ENCODE measurements at regions not wholly inside any gene's neighbourhood (a gene's known extent, or its start where the extent isn't known, plus 50 kb on each side); places are given as distances from the start of the nearest gene placed in this dataset.
A peak's percentile ranks its signal among the peaks of the same experiment; 100 is the strongest.

DNA sequence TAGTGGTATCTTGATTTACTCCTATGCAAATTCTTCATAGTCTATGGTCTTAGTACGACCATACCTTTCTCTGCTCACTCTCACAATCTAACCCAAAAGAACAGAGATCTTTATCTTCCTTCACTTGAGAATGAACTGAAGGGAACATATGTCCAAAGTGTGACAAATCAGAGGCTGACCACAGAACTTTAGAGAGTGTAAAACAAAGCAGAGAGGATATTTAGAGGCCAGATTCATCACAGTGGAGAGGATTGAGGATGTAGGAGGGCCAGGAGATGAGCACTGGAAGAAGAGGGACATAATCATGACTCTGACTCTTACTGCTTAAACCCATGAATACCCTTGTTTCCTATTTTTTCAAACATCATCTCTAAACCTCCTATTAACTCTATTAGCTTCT is 935.3 kb upstream of the PHF14 start:
- no peak for DNase-seq

DNA sequence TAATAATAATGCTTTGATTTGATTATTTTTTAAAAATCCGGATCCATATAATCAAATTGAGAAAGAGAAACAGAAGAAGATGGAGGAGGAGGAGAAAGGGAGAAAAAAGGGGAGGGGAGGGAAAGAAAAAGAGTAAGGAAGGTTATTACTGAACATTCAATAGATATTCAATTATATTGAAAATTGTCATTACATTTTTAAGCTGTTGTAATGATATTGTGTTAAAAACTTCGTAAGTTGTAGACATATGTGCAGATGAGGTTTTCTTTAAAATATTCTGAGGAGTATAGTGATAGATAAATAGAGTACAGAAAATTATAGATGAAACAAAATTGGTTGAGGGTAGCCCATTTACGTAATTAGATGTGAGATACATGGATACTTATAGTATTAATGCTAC is 933.0 kb upstream of the PHF14 start:
- DNase-seq = no peak

DNA sequence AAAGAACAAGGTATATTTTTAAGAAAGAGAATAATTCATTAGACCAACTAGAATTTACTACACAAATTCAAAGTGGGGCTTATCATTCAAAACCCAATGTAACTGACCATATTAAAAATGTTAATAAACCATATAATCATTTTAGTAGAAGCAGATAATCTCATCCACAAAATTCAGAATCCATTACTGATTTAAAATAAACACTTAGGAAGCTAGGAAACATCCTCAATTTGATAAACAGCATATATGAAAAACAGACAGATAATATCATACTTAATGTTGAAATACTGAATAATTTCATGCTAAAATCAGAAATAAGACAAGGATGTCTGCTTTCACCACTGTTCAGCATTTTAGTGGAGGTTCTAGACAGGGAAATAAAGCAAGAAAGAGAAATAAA is 902.8 kb upstream of the PHF14 start:
- DNase-seq = no peak

DNA sequence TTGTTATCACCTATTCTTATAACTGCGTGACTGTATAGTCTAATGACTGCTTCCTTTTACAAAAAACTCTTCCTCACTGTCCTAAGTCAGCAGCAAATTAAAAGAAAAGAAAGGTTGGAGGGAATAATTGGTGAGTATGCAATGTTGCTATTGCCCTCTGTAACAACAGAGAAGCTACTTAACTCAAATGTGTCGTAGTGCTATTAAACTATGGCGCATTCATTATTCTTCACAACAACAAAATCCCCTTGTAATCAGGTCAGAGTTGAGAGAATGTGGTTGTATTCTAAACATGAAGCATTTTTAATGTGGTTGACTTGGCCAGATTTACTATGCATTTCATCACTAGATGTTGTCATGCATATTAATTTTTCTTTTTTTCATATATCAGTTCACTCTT is 897.8 kb upstream of the PHF14 start:
- no peak for DNase-seq

DNA sequence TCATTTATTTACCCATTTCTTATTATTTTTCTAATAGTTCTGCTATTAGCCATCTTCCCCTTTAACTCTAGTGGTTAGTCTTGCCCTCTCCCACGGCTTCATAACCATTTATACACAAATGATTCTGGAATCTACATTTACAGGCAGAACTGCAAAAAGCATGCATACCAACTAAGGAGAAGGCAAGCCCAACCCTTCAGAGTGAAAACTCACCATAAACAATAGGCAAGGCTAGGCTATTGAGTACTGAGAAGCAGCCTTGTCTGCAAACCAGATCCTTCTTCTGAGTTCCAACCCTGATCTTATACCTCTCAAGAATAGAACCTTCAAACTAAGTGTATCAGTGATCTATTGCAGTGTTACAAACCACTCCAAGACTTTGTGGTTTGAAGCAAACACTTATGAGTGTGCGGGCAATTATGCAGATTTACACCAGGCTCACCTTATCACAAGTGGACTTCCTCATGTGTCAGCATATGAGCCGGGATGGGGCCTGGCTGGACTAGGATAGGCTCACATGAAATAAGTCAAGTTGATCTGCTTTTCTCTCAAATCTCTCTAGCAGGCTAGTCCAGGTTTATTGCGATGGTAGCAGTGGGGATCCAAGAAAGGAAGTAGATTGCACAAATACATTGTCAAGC is 896.9 kb upstream of the PHF14 start:
- no peak for DNase-seq

DNA sequence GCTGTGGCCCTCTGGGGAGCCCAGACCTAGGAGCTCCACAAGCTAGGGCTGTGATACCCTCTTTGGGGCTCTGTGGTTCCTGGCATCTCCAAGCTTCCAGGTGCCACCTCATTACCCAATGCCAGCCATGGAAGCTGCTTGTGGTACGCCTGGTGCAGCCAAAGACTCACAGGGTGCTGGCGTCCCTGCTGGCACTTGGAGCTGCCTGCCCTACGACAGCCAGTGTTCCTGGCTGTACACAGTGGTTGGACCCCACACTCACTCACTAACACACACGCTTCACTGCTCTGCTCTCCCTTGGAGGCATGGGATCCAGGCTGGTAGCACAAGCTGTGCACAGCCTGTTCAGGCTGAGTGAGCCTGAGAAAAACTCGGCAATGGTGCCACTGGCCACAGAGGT is 894.1 kb upstream of the PHF14 start:
- no peak for DNase-seq

DNA sequence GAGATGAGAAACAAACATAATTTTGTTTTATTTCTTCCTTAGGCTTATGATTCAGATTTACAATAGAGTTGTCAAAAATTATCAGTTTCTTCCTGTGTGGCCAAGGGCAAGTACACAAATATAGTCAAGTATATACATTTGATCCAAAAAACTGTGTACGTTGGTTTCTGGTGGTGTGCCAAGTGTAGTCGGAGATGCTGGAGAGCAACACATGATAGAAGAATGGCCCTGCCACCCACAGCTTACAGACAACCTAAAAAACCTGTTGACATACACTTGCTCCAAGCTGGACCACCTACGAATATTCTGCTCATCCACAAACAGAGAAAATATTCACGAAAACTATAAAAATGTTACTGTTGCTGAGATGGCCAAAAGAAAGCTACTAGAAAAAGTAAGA is 890.8 kb upstream of the PHF14 start:
- no peak for DNase-seq

DNA sequence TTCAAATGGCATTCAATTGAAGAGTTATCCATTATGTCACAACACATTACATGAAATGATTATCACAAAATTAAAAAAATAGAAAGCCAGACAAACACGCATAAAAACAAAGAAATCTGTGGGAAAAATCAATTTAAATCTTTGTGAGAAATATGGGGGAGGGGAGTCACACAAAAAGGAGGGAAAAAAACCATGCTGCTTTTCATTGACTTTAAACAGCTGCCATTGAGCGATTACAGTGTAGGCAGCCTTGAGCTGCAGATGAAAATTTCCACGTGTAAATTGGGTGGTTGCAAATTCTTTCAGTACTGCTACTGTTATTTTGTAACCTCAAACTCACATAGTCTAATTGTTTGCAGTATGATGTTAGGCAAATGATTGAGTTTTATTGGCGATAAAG is 889.9 kb upstream of the PHF14 start:
- DNase-seq = no peak

DNA sequence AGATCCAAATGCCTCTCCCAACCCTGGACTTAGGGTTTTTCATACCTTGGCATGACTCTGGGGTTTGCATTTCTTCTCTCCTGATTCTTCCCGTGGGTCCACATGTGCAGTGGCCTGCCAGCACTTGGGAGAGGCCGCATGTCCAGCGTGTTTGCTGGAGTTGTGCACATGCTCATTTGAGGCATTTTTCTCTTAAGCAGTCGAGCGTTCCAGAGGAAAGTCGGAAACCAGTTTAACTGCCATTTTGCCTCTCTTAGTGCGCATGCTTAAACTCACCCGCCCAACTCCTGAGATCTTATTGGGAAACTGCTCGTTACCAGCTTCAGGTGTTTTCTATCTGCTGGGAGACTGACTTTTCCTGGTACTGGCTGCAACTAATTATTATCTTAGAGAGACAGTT is 888.4 kb upstream of the PHF14 start:
- DNase-seq = no peak

DNA sequence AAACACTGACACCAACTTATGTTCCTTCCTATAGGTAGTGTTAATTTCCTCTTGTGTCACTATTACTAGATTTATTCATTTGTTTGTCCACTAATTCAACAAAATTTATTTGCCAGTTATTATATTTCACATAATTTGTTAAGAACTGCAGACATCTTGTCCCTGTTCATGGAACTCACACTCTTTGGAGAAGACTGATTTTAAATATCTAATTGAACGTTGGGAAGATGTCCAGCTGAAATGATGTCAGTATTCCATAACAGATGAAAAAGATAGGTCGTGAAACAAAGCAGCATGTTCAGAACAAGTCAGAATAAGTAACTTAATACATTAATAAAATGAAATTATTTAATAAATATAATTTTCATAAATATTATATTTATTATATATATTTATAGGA is 873.1 kb upstream of the PHF14 start:
- no peak for DNase-seq

DNA sequence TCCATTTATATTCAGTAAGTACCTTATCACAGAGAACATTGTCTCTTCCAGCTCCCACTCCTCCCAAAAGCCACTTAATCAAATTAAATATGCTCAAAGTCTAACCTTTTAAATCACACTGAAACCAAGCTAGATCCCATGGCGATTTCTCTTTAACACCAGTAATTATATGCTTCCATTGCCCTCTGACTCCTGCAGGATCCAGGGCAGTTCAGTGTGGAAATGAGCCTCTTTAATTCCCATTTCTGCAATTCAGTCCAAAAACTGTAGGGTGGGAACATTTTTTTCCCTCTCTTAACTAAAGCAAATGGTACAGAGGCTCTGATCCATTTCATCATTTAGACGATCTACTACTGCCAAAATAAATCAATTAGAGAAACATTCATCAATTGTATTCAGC is 872.3 kb upstream of the PHF14 start:
- no peak for DNase-seq

DNA sequence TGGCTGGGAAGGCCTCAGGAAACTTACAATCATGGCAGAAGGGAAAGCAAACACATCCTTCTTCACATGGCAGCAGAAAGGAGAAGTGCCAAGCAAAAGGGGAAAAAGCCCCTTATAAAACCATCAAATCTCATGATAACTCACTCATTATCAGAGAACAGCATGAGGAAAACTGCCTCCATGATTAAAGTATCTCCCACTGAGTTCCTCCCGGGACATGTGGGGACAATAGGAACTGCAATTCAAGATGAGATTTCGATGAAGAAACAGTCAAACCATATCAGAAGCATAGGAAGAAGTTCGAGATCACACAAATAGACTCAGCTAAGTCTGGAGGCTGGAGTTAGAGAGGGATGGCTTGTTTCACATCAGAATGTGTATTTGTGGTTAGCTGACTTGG is 869.4 kb upstream of the PHF14 start:
- no peak for DNase-seq

DNA sequence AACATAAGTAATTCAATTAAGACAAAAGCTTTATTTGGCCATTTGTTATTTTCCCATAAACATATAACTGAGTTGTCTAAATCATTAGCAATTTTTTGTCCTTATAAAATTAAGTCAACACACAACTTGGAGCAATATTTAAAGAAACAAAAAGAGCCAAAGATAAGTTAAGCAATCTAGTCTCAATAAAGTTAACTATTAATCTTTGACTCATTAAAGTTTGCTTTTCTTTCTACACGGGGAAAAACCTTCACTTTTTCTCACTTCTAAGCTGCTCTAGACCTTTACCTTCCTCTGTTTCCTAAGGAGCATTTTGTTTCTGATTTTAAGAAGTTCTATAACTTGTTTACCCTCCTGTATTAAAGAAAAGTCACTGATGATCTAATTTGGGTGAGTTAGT is 867.1 kb upstream of the PHF14 start:
- no peak for DNase-seq

DNA sequence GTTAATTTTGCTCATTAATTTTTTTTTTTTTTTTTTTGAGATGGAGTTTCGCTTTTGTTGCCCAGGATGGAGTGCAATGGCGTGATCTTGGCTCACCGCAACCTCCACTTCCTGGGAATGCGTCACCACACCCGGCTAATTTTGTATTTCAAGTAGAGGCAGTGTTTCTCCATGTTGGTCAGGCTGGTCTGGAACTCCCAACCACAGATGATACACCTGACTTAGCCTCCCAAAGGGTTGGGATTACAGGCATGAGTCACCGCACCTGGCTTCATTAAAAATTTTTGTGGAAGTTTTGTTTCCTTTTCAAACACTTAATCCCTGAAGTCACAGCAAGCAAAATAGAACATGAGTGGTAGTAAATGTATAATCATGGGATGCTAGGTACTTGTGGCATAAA is 857.2 kb upstream of the PHF14 start:
- DNase-seq = no peak

DNA sequence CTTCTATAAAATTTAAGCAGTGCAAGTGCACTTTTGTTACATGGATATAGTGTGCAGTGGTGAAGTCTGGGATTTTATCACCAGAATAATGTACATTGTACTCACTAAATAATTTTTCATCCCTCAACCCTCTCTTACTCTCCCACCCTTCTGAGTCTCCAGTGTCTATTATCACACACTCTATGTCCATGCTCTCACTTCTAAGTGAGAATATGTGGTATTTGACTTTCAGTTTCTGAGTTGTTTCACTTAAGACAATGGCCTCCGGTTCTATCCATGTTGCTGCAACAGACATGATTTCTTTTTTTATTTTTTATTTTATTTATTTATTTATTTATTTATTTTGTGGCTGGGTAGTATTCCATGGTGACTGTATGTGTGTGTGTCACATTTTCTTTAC is 855.9 kb upstream of the PHF14 start:
- no peak for DNase-seq

DNA sequence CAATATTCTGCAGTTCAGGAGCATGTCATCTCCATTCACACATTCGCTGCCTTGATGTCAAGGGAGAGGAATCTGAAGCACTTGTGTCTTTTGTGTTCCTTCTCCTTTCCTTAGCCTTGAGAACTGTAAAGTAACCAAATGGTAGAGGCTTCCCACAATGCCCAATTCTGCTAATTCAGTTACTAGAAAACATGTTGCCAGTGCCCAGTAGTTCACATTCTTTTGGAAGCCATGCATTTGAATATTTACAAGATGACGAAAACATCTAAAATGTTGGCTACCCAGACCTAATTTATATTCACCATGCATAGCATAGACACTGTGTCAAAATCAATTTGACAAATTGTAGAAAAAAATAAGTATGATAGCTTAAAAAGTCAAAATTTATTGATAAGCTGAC is 852.7 kb upstream of the PHF14 start:
- no peak for DNase-seq

DNA sequence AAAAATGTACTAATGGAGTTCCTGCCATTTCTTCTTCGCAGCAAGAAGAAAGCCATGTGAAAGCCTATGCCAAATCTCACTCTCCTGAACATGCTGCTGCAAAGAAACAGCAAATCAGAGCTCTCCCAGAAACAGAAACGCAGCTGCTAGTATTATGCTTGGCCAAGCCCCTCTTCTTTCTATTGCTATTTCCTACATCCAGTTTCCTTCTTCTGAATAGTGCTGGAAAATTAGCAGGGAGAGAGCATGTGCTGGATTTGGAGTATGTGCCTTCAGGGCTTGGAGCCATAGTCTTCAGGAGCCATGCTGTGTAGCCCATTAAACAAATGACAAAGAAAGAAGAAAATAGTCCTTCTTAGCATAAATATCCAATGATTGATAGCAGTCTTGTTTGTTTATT is 852.0 kb upstream of the PHF14 start:
- peak; percentile 82 for DNase-seq

DNA sequence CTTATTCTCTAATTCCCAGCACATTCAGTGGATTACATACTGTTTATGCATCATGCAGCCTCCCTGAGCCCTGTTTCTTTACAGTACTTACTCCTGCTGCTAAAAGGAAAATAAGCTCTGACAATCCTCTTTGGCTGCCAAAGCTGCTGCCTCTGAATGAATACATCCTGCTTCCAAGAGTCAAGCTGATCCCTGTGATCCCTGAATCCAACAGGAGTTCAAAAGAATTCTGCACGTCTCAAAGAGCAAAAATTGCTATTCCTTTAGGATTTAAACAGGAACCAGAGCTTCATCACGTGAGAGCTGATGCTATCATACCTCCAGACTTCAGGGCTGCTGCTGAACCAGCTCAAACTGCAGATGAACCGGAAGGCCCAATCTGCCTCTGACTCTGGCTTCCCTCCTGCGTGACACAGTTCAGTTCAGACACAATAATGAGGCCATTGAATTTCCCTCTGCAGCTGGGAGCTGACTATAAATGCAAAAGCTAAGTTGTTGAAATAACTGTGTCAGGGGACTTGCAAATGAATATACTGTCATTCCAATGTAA is 851.0 kb upstream of the PHF14 start:
- DNase-seq = peak; percentile 86

DNA sequence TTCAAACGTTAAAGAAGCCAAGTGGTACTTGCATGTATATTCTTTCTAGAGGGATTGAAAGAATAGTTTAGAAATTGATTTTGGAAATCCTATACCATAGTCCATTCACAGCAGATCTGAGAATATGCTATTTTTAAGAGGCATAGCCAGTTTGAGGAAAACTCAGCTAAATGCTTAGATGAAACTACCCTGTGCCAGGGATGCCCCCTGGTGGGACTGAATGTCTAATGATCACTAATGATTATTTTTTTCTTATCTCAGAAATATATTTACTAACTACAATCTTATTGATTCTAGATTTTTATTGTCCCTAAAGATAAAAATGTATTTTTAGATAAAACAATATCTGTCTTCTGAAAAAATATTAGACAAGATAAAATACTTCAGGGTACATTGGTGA is 844.9 kb upstream of the PHF14 start:
- DNase-seq = no peak

DNA sequence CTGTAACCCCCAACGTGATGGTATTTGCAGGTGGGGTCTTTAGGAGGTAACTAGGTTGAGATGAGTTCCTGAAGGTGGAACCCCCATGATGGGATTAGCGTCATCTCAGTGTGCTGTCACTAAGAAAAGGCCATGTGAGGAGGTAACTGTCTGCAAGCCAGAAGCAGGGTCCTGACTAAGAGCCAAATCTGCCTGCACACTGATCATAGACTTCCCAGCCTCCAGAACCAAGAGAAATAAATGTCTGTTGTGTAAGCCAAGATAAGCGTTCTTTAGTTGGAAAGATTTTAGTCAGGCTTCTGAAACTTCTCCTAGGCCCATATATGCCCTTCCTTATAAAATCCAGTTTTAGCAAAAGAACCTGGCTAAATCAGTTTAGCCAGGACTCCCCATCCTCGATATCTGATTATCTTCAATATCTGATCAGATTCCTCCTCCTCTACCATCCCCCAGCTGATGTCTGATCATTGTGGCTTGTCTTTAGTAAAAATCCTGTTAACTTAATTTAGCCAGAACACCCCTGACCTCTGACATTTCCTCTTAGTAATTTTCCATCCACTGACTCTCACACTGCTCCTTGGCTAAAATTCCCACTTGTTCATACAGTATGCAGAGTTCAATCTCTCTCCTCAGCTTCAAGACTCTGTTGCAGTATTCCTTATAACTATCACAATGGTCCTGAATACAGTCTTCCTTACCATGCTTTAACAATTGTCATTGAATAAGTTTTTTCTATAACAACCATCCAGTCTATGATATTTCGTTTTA is 835.4 kb upstream of the PHF14 start:
- no peak for DNase-seq

DNA sequence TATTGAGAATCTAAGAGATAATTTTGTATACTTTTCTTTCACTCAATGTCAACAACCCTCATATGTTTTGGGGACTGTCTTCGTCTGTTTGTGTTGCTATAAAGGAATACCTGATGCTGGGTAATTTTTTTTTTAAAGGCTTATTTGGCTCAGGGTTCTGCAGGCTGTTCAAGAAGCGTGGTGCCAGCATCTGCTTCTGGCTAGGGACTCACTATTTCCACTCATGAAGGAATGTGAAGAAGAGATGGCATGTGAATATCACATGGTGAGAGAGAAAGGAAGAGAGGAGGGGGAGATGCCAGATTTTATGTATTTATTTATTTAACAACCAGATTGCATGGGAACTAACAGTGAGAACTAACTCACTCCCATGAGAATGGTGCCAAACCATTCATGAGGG is 827.4 kb upstream of the PHF14 start:
- DNase-seq = no peak

DNA sequence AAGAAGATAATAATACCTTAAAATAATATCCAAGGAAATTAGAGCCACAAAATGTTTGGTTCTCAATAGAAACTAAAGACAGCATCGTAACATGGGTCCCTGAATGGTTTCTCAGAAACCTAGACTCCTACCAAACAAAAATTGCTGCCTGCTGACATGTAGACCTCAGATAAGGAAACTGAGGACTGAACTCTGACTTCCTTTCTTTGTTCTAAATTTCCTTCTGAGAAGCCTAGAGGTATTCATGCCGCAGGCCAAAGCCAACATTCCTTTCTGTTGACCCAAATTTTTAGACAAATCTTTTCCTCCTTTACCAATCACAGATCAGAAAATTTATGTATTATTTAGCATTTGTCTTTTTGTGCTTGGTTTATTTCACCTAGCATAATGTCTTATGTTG is 816.7 kb upstream of the PHF14 start:
- no peak for DNase-seq

DNA sequence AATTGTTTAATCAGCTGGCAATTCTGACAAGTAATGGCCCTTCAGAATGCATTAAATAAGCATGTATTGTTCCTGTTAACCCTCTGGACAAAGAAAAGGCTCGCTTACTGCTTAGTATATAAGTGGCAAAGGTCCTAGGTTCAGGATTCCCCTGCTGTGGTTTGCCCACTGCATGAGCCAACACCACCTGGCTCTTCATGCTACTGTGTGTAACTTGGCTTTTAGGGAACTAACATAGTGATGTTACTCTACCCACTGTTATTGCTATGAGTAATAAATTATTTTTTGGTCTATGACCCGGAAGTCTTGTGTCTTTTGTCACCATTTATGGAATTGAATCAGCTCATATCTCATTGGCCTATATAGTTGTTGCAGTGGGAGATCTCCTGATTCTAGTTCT is 791.7 kb upstream of the PHF14 start:
- DNase-seq = peak; percentile 46

DNA sequence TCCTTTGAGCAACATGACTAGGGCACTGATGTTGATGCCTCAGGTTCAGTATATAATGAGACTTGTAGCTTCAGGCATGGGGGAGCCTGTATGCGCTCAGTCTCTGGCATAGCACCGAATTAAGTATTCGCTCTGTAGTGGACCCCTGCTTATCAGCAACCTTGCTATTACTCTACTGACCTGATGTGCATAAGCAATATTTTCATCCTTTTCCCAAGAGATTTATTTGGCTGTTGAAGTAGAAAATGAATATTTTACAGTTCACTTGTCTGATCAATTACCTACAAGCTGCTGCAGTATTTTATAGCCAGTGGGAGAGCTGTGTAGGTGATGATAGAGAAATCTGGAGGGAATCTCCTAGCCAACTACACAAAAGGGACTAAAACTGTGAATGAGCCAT is 781.6 kb upstream of the PHF14 start:
- no peak for DNase-seq

DNA sequence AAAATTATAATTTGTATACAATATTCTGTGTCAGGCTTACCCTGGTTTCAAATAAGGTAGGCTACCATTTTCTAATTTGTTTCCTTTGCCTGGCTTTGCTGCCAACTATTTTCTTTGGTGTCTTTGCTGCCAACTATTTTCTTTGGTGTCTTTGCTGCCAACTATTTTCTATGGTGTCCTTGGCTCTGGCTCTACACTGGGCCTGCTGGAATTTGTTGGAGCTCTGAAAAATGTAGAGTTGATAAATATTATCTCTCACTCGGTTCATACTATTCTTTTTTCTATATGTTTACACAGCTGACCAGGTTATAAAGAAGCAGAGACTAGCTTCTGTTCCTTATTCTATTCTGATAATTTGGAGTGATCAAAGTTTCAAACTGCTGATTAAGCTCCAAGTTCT is 768.0 kb upstream of the PHF14 start:
- DNase-seq = no peak
